ENCODE measurements at regions not wholly inside any gene's neighbourhood (a gene's known extent, or its start where the extent isn't known, plus 50 kb on each side); places are given as distances from the start of the nearest gene placed in this dataset.
"Not testable (repeated sequence)": the region's sequence is repeated elsewhere in the genome, so short reads cannot be mapped to it uniquely, and the experiment has no call there.

DNA sequence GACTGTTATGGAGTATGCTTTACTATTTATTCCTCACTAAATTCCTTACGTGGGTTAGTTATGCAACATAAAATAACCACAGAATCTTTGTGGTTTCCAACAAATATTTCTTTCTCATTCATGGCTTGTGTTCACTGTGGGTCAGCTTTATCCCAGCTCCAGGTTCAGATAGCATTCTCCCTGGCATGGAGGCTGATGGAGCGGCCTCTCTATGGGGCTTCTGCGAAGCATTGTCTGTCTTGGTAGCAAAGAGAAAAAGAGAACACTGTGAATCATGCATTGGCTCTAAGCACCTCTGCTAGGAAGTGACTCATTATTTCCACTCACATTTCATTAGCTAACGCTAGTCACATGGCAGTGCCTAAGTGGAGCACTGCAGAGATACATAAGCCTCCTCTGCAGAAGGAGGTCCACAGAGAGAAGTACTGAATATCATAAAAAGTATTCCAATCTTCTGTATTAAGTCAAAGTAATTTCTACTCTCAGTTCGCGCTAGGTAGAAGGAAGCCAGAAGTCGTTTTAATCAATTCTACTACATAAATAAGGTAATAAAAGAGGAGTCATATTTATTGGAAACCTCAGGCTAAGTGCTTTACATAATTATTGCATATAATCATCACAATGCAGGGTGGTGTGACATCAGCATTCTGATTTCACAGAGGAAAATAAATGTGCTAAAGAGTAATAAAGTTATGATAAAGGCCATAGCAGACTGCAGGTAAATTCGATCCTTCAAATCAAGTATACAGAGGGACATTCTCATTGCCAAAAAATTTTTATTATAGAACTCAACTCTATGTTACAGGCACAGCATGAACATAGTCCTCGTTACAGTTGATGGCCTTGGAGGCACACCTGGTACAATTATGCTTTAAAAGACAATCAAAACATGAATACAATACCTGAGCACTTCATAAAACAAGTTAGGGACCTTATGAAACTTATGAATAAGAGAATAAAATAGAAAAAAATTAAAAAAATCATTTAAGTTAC is 531.1 kb downstream of the CETN3 start:
- in situ Hi-C loops (cut with HindIII; ENCODE audit: low sequenced_read_pairs) = no loop called here

DNA sequence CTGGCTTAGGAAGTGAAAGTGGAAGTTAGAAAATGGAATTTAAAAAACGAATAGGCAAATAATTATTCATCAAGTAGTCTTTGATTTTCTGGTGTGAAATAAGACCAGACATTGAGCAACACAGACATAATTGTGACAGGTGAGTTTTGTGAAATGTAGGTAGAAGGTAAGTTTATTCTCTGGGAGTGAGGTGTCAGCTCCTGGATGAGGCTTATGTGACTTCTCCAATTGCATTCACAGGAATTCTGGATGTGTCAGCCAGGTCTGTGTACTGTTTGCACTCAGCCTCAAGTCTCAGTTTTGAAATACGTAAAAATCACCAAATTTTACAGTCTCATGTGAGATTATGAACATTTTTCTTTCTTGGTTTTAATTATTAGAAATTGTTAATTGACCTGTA is 537.6 kb downstream of the CETN3 start:
- in situ Hi-C loops (cut with HindIII; ENCODE audit: low sequenced_read_pairs) = no loop called here

DNA sequence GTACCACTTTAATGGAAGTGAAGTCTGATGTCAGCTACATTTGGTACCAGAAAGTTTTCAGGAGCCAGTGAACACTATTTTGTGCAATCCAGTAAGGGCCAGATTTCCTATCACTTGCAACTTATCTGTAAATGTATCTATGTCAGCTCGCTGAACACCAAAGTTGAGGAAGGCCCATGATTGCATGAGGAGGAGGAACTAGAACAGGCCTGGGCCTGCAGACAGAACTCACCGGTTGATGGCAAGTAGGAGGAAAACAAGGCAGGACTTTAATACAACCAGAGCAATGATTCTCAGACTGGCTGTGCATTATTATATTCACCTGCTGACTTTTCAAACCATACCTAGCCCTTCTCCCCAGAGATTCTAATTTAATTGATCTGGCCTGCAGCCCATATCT is 540.2 kb downstream of the CETN3 start:
- in situ Hi-C loops (cut with HindIII; ENCODE audit: low sequenced_read_pairs) = no loop called here

DNA sequence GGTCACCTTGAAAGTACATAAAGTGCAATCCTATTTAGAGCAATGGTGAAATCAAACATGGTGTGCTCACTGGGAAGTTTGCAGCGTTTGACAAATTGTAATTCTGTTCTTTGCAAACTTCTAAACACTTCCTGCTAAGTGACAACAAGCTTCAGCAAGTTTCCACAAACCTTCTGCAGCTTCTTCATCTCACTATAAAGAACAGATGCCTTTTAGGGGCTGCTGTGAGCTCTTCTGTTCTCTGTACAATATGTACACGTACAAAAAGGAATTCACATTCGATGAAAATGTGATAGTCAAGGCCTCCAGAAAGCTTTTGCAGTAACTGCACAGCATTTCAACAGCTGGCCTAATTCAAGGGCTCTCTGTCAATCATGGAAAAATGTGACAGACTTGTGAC is 543.1 kb downstream of the CETN3 start:
- in situ Hi-C loops (cut with HindIII; ENCODE audit: low sequenced_read_pairs) = no loop called here

DNA sequence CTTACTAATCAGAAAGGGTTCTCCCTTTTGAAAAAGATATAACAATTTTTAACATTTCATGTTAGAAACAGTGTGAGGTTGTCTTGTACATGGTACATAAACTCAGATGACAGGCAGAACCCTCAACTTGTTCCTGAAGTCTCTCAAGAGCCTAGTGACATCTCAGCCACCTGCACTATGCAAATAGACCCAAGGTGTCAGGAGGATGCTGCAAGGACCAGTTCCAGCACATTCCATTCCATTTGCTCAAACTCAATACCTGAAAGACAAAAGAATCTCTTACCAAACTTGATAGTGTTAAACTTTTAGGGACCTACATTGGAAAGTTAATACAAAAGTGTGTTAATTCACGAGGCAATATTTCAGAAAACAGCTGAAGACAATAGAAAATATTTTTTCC is 544.6 kb downstream of the CETN3 start:
- in situ Hi-C loops (cut with HindIII; ENCODE audit: low sequenced_read_pairs) = no loop called here

DNA sequence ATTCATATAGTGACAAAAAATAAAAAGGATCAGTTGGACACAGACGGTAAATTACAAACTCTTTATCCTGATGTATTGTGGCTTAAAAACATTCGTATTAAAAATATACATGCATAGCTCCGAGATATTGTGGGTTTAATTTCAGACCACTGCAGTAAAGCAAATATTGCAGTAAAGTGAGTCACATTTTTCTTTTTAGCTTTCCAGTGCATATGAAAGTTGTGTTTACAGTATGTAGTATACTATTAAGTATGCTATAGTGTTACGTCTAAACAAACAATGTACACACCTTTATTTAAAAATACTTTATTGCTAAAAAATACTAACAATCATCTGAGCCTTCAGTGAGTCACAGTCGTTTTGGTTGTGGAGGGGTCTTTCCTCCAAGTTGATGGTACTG is 551.8 kb downstream of the CETN3 start:
- in situ Hi-C loops (cut with HindIII; ENCODE audit: low sequenced_read_pairs) = no loop called here

DNA sequence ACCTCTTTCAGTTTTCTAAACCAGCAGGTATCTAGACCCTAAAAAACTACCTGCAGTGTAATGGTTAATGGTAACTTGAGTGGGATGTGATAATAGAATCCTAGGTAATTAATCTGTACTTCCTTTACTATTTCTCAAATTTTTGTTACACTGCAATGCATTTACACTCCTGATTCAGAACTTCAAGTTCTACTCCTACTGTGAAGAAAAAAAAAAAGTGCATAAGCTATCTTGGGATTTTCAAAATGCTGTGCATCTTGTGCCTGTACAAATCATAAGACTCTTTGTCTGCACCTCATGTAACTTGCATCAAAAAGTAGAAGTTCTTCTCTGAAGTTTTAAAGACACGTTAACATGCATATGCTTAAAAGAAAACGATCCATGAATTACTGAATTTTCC is 554.1 kb downstream of the CETN3 start:
- in situ Hi-C loops (cut with HindIII; ENCODE audit: low sequenced_read_pairs) = no loop called here

DNA sequence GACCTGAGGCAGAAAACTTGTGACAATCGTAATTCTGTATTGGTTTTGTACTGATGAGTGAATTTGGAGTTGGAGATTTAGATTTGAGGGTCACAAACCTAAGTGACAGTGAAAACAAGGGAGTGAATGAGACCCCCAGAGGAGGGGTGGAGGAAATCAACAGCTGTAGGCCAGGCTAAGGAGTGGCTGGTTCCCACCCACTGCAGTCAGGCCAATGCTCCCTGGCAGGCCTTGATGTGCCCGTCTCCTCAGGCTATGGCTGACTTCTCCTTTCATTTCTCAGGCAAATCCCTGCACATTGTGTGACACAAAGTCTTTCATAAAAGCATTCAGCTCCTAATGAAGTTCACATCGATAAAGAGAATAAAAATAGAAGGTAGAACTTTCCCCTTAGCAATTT is 557.6 kb downstream of the CETN3 start:
- in situ Hi-C loops (cut with HindIII; ENCODE audit: low sequenced_read_pairs) = no loop called here

DNA sequence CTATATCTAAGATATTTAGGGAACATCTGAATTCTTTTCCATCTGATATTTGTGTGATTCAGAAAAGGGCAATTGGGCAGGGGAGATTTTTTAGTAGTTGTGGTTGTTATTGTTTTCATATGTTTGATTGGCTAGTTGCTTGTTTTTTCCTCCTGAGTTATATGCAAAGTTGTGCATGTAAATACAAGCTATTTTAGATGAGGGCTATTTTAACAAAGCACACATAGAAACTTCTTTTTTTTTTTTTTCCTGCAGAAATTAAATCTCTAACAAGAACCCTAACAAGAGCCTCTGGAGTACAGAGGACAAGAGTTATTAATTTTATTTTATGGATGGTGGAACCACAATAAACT is 559.1 kb downstream of the CETN3 start:
- in situ Hi-C loops (cut with HindIII; ENCODE audit: low sequenced_read_pairs) = no loop called here

DNA sequence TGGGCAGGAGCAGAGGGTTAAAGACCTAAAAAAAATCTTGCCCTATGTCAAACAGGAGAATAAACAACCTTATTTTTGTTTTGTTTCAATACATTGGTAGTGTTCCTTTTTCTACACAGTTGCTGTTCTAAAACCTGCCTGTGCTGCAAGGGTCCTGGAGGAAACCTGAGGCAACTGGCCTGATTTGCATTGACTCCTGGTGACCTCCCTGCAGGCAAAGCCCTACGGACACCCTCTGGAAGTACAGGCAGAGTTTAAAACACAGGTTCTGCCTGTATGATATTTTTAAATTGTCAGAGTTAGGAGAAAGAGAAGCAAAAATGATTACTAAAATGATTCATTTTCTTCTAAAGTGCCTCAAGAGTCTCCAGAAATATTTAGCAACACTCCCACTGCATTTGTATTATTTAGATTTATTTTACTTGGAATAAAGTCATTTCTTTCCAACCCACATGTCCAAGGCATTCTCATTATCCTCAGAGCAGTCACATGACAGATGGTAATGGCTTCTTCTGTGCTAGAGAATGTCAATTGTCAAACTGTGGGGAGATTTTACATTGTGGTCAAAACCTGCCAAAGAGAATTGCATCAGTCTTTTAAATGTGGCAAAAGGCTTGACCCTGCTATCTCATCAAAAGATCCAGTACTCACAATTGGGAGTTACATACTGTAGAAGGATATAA is 559.6 kb downstream of the CETN3 start:
- in situ Hi-C loops (cut with HindIII; ENCODE audit: low sequenced_read_pairs) = no loop called here

DNA sequence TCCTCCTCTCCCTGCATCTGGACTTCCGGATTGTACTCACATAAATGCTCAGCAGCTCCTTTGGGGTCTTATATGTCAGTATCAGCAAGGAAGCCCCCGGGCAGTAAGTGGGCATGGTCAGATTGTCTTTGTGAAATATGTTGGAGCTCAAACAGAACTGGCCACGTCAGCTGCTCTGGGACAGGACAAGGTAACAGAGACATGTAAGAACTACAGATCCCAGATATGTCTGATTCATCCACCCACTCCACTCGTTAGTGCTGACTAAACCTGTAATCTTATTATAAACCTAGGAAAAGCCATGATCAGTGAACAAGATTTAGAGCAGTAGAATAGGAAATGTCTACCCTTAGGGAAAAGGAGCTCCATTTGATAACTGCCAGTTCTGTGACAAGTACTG is 561.8 kb downstream of the CETN3 start:
- in situ Hi-C loops (cut with HindIII; ENCODE audit: low sequenced_read_pairs) = no loop called here

DNA sequence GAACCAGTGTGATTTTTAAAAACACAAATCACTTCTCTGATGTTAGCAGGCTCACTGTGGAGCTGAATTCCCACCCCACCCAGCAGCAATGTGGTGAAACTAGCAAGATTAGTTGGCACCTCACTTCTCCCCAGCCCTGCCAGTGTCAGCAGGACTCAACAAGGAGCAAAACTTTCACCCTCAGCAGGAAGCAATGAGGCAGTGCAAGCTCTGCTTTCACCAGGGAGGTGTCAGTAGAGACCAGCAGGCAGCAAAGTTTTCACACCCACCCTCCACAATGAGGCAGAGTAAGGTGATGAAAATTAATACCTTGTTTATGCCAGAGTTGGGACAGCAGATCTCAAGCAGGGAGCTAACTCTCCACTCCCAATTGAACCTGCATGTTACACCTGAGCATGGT is 565.0 kb downstream of the CETN3 start:
- in situ Hi-C loops (cut with HindIII; ENCODE audit: low sequenced_read_pairs) = no loop called here

DNA sequence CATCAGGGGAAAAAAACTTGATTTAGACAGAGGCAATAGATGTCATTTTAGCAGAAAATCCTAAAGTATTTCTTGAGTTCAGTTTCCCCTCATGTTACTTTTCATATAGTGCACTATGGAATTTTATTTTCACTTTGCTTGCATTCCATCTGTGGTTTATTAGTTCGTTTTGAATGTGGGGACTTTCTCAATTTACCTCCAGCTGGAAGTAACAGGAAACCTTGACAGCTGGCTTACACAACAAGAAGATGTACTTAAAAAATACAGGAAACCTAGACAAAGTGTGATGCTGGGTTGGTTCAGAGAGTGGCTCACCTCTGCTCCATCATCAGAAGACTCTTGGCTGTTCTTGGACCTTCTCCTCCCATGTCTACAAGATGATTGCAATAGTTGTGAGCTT is 567.0 kb downstream of the CETN3 start:
- in situ Hi-C loops (cut with HindIII; ENCODE audit: low sequenced_read_pairs) = no loop called here

DNA sequence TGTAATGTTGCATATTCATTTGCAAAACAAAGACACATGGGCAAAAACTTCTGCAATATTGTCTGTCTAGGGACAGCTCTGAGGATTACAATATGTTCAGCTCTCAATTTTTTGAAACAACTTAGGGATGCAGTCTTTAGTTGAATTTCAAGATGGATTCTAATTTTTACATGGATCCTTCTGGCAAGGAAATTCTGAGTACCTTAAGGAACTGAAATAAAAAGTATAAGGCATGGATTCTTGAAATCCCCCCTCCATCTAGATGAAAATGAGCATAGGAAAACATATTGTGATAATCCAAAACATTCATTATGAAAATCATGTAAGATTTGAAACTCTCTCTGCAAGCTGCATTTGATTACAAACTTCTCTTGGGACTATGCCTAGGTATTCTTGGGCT is 568.6 kb downstream of the CETN3 start:
- in situ Hi-C loops (cut with HindIII; ENCODE audit: low sequenced_read_pairs) = no loop called here

DNA sequence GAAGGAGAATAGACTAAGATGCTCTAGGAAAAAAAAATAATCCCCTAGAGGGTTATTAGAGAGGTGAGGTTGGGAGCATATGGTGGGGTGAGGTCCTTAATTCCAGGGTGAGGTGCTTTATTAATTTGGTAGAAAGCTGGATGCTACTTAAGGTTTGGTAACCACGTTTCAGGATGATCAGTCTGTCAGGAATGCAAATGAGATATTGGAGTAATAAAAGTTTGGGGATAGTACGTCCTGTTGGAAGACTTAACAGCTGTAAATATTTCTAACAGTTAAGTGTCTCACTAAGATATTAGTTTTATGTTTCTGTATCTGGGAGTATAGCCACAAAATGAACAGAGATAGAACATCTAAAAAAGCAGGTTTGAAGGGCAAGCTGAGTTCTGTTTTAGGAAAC is 578.9 kb downstream of the CETN3 start:
- in situ Hi-C loops (cut with HindIII; ENCODE audit: low sequenced_read_pairs) = no loop called here

DNA sequence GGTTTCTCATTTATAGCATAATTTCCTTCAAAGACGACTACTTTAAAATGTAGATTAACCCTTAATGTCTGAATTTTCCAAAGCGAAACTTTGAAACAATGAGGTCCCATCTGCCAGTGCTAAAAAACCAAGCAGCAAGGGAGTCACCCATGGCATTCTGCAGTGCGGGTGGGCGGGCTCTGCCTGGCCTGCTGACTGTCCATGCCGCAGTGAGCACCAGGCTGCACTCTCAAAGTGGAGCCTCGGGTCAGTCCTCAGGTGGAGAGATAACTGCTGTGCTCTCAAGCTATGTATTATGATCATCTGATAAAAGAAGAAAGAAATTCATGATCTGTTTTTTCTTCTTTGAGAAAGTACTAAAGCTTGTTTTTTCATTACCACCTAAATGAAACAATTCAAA is 581.6 kb downstream of the CETN3 start:
- in situ Hi-C loops (cut with HindIII; ENCODE audit: low sequenced_read_pairs) = no loop called here

DNA sequence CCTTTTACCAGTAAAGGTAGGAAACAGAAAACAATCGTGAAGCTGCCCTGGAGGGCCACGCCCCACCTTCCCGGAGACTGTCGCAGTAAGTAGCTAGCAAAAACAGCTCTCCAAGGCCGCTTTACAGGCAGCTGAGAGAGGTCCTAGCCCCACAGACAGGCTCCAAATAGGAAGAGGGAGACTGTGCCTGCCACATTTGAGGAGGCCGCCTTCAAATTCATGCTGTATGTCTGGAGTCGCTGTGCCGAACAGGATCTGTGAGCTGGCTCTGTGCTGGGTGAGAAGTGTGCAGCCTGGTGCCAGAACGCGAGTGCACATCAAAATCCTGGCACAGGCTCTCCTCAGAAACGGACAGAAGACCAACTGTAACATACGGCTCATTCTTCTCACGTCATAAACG is 582.2 kb downstream of the CETN3 start:
- in situ Hi-C loops (cut with HindIII; ENCODE audit: low sequenced_read_pairs) = no loop called here

DNA sequence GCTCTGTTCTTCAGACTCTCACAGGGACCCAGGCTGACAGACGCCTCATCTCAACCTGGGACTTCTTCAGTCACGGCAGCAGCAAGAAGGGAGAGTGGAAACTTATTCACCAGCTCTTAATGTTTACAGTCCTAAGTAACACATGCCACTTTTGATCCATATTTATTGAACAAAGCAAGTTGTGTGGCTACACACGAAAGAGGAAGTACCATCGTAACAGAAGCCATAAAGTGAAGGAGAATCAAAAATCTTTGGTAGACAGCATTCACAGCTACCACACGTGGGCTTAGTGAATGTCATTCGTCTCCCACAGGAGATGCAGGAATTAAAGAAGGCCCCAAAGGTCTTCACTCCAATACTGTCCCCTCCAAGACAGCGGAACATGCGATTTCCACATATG is 582.6 kb downstream of the CETN3 start:
- in situ Hi-C loops (cut with HindIII; ENCODE audit: low sequenced_read_pairs) = no loop called here

DNA sequence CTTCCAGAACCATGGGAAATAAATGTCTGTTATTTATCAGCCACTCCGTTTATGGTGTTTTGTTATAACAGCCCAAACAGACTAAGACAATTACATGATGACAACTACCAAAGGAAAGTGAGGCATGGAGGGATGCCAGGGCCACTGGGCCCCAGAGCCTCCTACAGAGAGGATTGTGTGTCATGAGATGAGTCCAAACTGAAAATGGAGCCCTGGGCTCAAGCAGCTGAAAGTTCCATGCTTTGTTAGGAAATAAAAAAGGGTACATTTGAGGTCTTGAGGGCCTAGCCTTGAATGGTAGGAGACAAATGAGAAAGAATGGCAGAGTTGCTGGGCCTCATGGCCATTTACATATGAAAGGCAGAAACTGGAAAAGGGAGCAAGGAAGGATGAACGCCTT is 586.5 kb downstream of the CETN3 start:
- in situ Hi-C loops (cut with HindIII; ENCODE audit: low sequenced_read_pairs) = no loop called here

DNA sequence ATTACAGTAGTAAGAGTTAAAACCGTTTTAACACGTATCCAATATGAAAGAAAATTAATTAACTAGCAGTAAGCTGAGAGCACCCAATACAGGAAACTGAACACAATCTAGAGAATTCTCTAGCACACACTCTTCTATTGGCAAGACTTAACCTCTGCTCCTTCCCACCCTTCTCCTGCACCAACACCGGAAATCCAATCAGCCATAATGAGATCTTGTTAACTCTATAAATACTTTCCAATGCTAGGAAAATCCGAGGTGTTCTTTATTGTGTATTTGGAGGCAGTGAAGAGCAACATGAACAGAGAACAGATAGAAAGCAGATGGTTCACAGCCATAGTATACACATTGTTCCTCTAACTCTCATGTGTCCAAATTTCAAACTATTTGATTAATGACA is 591.7 kb downstream of the CETN3 start:
- in situ Hi-C loops (cut with HindIII; ENCODE audit: low sequenced_read_pairs) = no loop called here

DNA sequence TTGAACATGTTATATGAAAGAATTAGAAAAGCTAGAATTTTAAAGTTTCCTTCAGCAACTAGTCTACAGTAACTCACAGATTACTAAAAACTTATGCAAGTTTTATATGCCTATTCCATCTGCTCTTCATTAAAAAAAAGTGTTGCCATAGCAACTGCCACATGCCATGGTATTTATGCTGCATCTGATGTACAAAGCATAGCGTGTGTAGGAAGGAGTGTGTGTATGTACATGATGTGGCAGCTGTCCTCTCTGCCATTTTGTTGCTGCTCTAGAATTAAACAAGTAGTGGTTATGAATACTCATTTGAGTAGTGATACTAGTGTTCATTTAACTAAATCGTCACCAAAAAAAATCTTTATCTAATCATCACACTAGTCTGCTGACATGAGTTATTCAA is 593.5 kb downstream of the CETN3 start:
- in situ Hi-C loops (cut with HindIII; ENCODE audit: low sequenced_read_pairs) = no loop called here

DNA sequence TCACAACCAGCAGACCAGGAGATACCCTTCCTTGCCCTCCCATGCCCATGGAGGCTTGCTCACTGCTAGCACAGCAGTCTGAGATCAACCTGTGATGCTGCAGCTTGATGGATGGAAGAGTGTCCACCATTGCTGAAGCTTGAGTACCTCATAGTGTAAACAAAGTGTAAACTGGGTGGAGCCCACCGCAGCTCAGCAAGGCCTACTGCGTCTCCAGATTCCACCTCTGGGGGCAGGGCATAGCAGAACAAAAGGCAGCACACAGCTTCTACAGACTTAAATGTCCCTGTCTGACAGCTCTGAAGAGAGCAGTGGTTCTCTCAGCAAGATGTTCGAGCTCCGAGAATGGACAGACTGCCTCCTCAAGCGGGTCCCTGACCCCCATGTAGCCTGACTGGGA is 608.8 kb downstream of the CETN3 start:
- in situ Hi-C loops (cut with HindIII; ENCODE audit: low sequenced_read_pairs) = not testable (repeated sequence)

All from endothelial cell of hepatic sinusoid (primary cell).